ENCODE measurements at regions not wholly inside any gene's neighbourhood (a gene's known extent, or its start where the extent isn't known, plus 50 kb on each side); places are given as distances from the start of the nearest gene placed in this dataset.

GRCh38 chr7:68692511-68692910 lies 905.8 kb upstream of the AUTS2 start:
- TF ChIP-seq, protein P1, sequence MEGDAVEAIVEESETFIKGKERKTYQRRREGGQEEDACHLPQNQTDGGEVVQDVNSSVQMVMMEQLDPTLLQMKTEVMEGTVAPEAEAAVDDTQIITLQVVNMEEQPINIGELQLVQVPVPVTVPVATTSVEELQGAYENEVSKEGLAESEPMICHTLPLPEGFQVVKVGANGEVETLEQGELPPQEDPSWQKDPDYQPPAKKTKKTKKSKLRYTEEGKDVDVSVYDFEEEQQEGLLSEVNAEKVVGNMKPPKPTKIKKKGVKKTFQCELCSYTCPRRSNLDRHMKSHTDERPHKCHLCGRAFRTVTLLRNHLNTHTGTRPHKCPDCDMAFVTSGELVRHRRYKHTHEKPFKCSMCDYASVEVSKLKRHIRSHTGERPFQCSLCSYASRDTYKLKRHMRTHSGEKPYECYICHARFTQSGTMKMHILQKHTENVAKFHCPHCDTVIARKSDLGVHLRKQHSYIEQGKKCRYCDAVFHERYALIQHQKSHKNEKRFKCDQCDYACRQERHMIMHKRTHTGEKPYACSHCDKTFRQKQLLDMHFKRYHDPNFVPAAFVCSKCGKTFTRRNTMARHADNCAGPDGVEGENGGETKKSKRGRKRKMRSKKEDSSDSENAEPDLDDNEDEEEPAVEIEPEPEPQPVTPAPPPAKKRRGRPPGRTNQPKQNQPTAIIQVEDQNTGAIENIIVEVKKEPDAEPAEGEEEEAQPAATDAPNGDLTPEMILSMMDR (IDR thresholded peaks at IDR 0.05; ENCODE audit: low read depth, low read length, poor library complexity, severe bottlenecking) = no peak
- no peak for TF ChIP-seq EZH2phosphoT487 (IDR thresholded peaks at IDR 0.05; ENCODE audit: borderline replicate concordance, low read length)

Data from DOHH2 (cell line).